ENCODE measurements at regions not wholly inside any gene's neighbourhood (a gene's known extent, or its start where the extent isn't known, plus 50 kb on each side); places are given as distances from the start of the nearest gene placed in this dataset.

- no peak for TF ChIP-seq CTCF (IDR thresholded peaks at IDR 0.05; ENCODE audit: low read depth, low read length)
- no peak for TF ChIP-seq MAX (IDR thresholded peaks at IDR 0.05; ENCODE audit: low read depth, low read length)
- TF ChIP-seq POLR2A (IDR thresholded peaks at IDR 0.05; ENCODE audit: extremely low read depth, insufficient read length), result no peak
- TF ChIP-seq MYC (IDR thresholded peaks at IDR 0.05; ENCODE audit: low read depth, low read length), result no peak
Observed at GRCh38 chr15:37777006-37777405, 157.4 kb upstream of the TMCO5A start.

All from NB4 (cell line).